Neural cell (in vitro differentiated cells): ENCODE measurements at regions not wholly inside any gene's neighbourhood (a gene's known extent, or its start where the extent isn't known, plus 50 kb on each side); places are given as distances from the start of the nearest gene placed in this dataset.

Experiments
- H2AFZ ChIP-seq: fragments of 200-600, 300-800 bp; sonication (generic), shearing (Covaris generic); 2 replicates; pipeline ENCODE4 v1.6.0; 2014; ENCODE audit warnings: low read depth, mild to moderate bottlenecking, antibody characterized with exemption, low read length, moderate library complexity
- H3F3A ChIP-seq: fragments of 200-600 bp; shearing (Covaris generic); 2 replicates; pipeline ENCODE4 v1.6.1; 2016; ENCODE audit warnings: mild to moderate bottlenecking, moderate library complexity, mixed read lengths, antibody characterized with exemption, low read length; ENCODE audit not compliant: insufficient read depth, poor library complexity, severe bottlenecking
- H3K27ac ChIP-seq: fragments of 200-600, 300-800 bp; sonication (generic), shearing (Covaris generic); 2 replicates; pipeline ENCODE4 v1.5.1; 2014; ENCODE audit warnings: mild to moderate bottlenecking, low read length, moderate library complexity
- H3K27me3 ChIP-seq: fragments of 300-800, 200-600 bp; sonication (generic), shearing (Covaris generic); 2 replicates; pipeline ENCODE4 v1.6.0; 2014; ENCODE audit warnings: mild to moderate bottlenecking, low read depth, low read length, moderate library complexity; ENCODE audit not compliant: insufficient read depth
- H3K36me3 ChIP-seq: fragments of 300-800, 200-600 bp; sonication (generic), shearing (Covaris generic); 2 replicates; pipeline ENCODE4 v1.5.1; 2014; ENCODE audit warnings: mild to moderate bottlenecking, antibody characterized with exemption, low read length, moderate library complexity; ENCODE audit not compliant: insufficient read depth
- H3K4me2 ChIP-seq: fragments of 300-800, 200-600 bp; sonication (generic), shearing (Covaris generic); 2 replicates; pipeline ENCODE4 v1.6.0; 2014; ENCODE audit warnings: mild to moderate bottlenecking, low read length
- H3K4me3 ChIP-seq: fragments of 300-800, 200-600 bp; sonication (generic), shearing (Covaris generic); 2 replicates; pipeline ENCODE4 v1.5.1; 2014; ENCODE audit warnings: mild to moderate bottlenecking, low read length, moderate library complexity
- H3K79me2 ChIP-seq: fragments of 200-600 bp; shearing (Covaris generic); replicated peaks from 2 replicates; pipeline ENCODE4 v1.6.0; 2014; ENCODE audit warnings: mild to moderate bottlenecking, low read length, moderate library complexity; ENCODE audit not compliant: insufficient read depth
- H3K9ac ChIP-seq: fragments of 300-800, 200-600 bp; sonication (generic), shearing (Covaris generic); 2 replicates; pipeline ENCODE4 v1.6.1; 2016; ENCODE audit warnings: mild to moderate bottlenecking, low read length, mixed read lengths
- H3K9me2 ChIP-seq: fragments of 200-600 bp; shearing (Covaris generic); 2 replicates; pipeline ENCODE4 v1.6.1; 2016; ENCODE audit warnings: mild to moderate bottlenecking, low read length, mixed read lengths; ENCODE audit not compliant: insufficient read depth
- H3K9me3 ChIP-seq: fragments of 200-600, 300-800 bp; sonication (generic), shearing (Covaris generic); 2 replicates; pipeline ENCODE4 v1.6.1; 2016; ENCODE audit warnings: mild to moderate bottlenecking, mixed run types, low read length, moderate library complexity, mixed read lengths
- H4K20me1 ChIP-seq: fragments of 200-600 bp; shearing (Covaris generic); 2 replicates; pipeline ENCODE4 v1.6.1; 2016; ENCODE audit warnings: mild to moderate bottlenecking, mixed run types; ENCODE audit not compliant: insufficient read depth
- EP300 ChIP-seq: fragments of 450-650 bp; conservative IDR thresholded peaks from 2 replicates; pipeline ENCODE4 v1.6.1; 2014; ENCODE audit warnings: antibody characterized with exemption, mild to moderate bottlenecking, moderate library complexity; ENCODE audit not compliant: poor library complexity, severe bottlenecking
- EZH2 ChIP-seq: fragments of 200-600, 300-800 bp; shearing (Covaris generic), sonication (generic); IDR thresholded peaks from 2 replicates; pipeline ENCODE4 v1.6.1; 2014; ENCODE audit warnings: antibody characterized with exemption, low read length, borderline replicate concordance, mild to moderate bottlenecking; ENCODE audit not compliant: insufficient read depth, poor library complexity, severe bottlenecking
- MXI1 ChIP-seq: fragments of 450-650 bp; conservative IDR thresholded peaks from 2 replicates; pipeline ENCODE4 v1.6.1; 2014; ENCODE audit warnings: antibody characterized with exemption, mild to moderate bottlenecking; ENCODE audit not compliant: poor library complexity, severe bottlenecking
- POLR2AphosphoS5 ChIP-seq: IDR thresholded peaks from 2 replicates; pipeline ENCODE4 v1.6.1; 2012
- RAD21 ChIP-seq: fragments of 450-650 bp; conservative IDR thresholded peaks from 2 replicates; pipeline ENCODE4 v1.6.1; 2014; ENCODE audit warnings: antibody characterized with exemption, mild to moderate bottlenecking, moderate library complexity
- REST ChIP-seq: IDR thresholded peaks from 2 replicates; pipeline ENCODE4 v1.6.1; 2012; ENCODE audit warnings: borderline replicate concordance
- SMC3 ChIP-seq: fragments of 450-650 bp; conservative IDR thresholded peaks from 2 replicates; pipeline ENCODE4 v1.6.1; 2014; ENCODE audit warnings: antibody characterized with exemption, mild to moderate bottlenecking, moderate library complexity; ENCODE audit not compliant: poor library complexity
- TAF1 ChIP-seq: IDR thresholded peaks from 2 replicates; pipeline ENCODE4 v1.6.1; 2012; ENCODE audit warnings: low read depth
- TF ChIP-seq, protein P1 (sequence below): fragments of 450-650 bp; IDR thresholded peaks from 2 replicates; pipeline ENCODE4 v1.5.1; 2014; ENCODE audit warnings: antibody characterized with exemption, mild to moderate bottlenecking, moderate library complexity; ENCODE audit not compliant: poor library complexity, severe bottlenecking

DNA sequence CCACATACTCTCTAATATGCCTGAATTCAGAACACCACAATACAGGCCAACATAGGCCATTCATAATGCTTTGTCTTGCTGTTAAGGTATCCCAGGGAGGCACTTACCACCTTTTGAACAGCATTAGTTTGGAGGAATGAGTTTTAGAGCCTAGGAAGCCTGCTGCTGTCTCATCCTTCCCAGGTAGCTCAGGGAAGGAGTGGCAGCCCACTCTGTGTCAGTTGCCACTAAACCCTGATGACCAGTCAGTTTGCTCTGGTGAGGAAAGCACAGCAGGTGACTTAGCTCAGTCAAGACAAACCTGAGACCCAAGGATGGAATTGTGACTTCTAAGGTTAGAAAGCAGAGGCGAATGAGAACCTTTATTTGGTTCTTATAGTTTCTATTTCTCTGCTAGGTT, 337.4 kb upstream of the ATP10B start:
- Histone ChIP-seq H3K9ac (no peak overlapping the region), H3K36me3 (no peaks in the 10 kb centered on the region), H3K4me3 (no peak overlapping the region), H3K4me2 (no peak overlapping the region), H3F3A (no peaks in the 10 kb centered on the region), H3K27ac (no peak overlapping the region), H3K9me3 (no peaks in the 10 kb centered on the region), H3K9me2 (no peaks in the 10 kb centered on the region), H3K27me3 (no peaks in the 10 kb centered on the region), H2AFZ (no peak overlapping the region), H3K79me2 (no peaks in the 10 kb centered on the region), H4K20me1 (no peaks in the 10 kb centered on the region)
- TF ChIP-seq, protein P1, sequence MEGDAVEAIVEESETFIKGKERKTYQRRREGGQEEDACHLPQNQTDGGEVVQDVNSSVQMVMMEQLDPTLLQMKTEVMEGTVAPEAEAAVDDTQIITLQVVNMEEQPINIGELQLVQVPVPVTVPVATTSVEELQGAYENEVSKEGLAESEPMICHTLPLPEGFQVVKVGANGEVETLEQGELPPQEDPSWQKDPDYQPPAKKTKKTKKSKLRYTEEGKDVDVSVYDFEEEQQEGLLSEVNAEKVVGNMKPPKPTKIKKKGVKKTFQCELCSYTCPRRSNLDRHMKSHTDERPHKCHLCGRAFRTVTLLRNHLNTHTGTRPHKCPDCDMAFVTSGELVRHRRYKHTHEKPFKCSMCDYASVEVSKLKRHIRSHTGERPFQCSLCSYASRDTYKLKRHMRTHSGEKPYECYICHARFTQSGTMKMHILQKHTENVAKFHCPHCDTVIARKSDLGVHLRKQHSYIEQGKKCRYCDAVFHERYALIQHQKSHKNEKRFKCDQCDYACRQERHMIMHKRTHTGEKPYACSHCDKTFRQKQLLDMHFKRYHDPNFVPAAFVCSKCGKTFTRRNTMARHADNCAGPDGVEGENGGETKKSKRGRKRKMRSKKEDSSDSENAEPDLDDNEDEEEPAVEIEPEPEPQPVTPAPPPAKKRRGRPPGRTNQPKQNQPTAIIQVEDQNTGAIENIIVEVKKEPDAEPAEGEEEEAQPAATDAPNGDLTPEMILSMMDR = no peak
- TF ChIP-seq REST (no peak), POLR2AphosphoS5 (no peak), TAF1 (no peak), EZH2 (no peak), SMC3 (no peak), MXI1 (no peak), RAD21 (no peak), EP300 (no peak)

DNA sequence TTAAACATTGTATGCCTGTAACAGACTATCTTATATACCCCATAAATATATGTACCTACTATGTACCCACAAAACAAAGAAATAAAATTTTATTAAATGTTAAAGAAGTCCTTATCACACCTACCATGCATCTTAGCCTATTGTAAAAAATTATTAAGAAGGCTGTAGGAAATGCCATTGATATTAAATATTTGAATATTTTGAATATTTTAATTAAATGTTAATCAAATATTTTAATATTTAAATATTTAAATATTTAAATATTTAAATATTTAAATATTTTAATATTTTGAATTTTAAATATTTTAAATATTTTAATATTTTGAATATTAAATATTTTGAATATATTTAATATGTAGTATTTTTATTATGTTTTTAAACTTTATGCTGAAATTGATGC, 331.5 kb upstream of the ATP10B start:
- no peak overlapping the region for H2AFZ ChIP-seq

More for the DNA sequence above, 331.5 kb upstream of the ATP10B start:
- no peaks in the 10 kb centered on the region for H3F3A ChIP-seq
- H3K27ac ChIP-seq = no peak overlapping the region
- H4K20me1 ChIP-seq = no peaks in the 10 kb centered on the region
- no peaks in the 10 kb centered on the region for H3K36me3 ChIP-seq
- H3K9ac ChIP-seq = no peak overlapping the region
- H3K4me3 ChIP-seq = no peak overlapping the region
- H3K9me2 ChIP-seq = no peaks in the 10 kb centered on the region
- H3K4me2 ChIP-seq = no peak overlapping the region
- H3K27me3 ChIP-seq = no peaks in the 10 kb centered on the region
- TF ChIP-seq POLR2AphosphoS5 (no peak), EZH2 (no peak)
- TF ChIP-seq, protein P1 = no peak
- no peaks in the 10 kb centered on the region for H3K9me3 ChIP-seq
- H3K79me2 ChIP-seq = no peaks in the 10 kb centered on the region
